Fibroblast of the aortic adventitia (primary cell): ENCODE measurements at regions not wholly inside any gene's neighbourhood (a gene's known extent, or its start where the extent isn't known, plus 50 kb on each side); places are given as distances from the start of the nearest gene placed in this dataset.

Source experiments
- DNase-seq: peaks from one replicate; pipeline ENCODE4 v3.0.0-alpha.2; 2010; ENCODE audit warnings: low read depth
- H3K4me3 ChIP-seq: 2 replicates; pipeline ENCODE4 v1.5.1; 2011; ENCODE audit warnings: low read depth, mild to moderate bottlenecking, control low read depth, low read length, moderate library complexity
- TF ChIP-seq, protein P1 (sequence below): IDR thresholded peaks from 2 replicates; pipeline ENCODE4 v1.5.1; 2011; ENCODE audit warnings: mild to moderate bottlenecking, low read length, control low read depth, inconsistent platforms; ENCODE audit not compliant: insufficient read depth

DNA sequence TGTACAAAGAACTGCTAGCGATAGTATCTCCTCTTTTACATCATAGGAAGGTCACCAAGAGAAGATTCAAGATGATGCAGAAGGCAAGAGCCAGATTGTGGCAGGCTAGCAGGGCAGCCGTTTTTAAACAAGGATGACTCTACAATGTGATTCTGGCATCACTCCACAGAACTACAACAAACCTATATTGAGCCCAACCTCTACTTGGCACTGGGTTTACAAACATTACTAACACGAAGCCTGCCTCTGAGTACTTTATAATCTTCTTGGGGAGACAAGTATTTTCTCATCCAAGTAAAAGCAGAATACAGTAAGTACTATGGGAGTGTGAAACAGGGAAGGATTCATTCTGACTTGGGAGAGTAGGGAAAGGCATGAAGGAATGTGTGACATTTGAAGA lies 448.6 kb downstream of the ZNF608 start:
- DNase-seq, result peak; percentile 8
- TF ChIP-seq, protein P1, sequence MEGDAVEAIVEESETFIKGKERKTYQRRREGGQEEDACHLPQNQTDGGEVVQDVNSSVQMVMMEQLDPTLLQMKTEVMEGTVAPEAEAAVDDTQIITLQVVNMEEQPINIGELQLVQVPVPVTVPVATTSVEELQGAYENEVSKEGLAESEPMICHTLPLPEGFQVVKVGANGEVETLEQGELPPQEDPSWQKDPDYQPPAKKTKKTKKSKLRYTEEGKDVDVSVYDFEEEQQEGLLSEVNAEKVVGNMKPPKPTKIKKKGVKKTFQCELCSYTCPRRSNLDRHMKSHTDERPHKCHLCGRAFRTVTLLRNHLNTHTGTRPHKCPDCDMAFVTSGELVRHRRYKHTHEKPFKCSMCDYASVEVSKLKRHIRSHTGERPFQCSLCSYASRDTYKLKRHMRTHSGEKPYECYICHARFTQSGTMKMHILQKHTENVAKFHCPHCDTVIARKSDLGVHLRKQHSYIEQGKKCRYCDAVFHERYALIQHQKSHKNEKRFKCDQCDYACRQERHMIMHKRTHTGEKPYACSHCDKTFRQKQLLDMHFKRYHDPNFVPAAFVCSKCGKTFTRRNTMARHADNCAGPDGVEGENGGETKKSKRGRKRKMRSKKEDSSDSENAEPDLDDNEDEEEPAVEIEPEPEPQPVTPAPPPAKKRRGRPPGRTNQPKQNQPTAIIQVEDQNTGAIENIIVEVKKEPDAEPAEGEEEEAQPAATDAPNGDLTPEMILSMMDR, result no peak
- no peak overlapping the region for H3K4me3 ChIP-seq

GRCh38 chr5:124292322-124292855 lies 454.1 kb downstream of the ZNF608 start:
- TF ChIP-seq, protein P1, result no peak
- no peak for DNase-seq

DNA sequence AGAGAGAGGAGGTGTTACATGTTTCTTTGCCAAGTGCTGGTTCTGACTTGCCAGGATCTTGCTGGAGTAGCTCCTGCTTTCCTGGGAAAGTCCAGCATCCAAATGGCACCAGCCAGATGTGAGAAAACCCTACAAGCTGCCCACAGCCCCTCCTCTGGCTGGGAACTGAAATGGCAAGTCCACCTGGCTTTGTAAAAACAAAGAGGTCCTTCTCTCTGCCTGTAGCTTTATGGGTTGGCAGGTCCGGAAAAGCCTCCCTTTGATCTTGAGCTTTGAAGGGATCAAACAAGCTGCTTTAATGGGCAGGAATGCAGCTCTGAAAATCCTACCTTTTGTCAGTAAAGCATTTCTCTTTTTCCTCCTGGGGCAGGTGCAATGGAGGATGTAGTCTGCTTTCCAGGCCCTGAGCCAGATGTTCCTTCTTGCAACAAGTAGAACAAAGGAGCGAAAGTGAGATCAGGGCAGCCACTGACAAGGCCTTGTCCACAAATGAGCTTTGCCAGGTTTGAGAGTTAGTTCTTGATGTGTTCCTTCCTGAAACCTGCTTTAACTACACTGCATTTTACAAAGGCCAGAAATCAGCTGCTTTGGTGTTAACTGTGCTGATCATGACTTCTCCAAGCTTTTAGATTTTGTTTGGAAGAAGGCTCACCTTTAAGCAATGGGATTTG lies 456.7 kb downstream of the ZNF608 start:
- TF ChIP-seq, protein P1, result no peak
- no peak for DNase-seq

More at GRCh38 chr5:124292322-124292855, 454.1 kb downstream of the ZNF608 start:
- no peak overlapping the region for H3K4me3 ChIP-seq

DNA sequence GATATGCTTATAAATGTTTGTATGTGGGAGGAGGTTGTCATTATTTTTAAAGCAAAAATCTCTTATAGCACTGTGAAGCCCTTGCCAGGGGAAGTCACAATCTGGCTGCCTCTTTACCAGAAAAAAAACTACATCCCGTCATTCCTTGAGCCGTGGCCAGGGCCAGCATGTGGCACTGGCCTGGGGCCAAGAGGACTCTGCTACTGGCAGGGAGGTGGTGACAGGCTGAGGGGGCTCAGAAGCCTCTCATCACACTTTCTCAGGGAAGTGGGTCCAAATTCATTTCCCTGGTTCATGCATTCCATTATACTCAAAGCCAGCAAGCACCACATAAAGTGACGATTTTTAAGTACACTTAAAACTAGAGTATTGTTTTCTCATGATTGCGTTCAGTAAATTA lies 457.3 kb downstream of the ZNF608 start:
- DNase-seq, result no peak
- TF ChIP-seq, protein P1, result no peak
- no peak overlapping the region for H3K4me3 ChIP-seq

More for the DNA sequence above, 456.7 kb downstream of the ZNF608 start:
- H3K4me3 ChIP-seq, result no peak overlapping the region

DNA sequence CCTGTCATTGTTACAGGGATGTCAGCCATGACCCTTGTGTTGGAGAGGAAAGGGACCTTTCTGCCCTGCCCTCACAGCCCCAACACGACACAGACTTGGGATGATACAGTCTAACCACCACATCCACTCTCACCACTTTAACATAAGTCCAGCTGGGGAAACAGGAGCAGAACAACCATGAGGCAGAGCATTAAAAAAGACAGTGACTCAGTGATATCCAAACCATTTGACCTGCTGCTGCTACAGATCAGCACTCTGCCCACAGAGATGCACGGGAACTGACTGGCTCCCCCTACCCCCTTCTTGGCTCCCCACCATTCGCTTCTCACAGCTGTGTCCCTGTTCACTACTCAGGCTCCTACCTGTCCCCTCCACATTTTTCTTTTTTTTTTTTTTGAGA lies 458.6 kb downstream of the ZNF608 start:
- TF ChIP-seq, protein P1, result no peak
- no peak for DNase-seq
- H3K4me3 ChIP-seq, result no peak overlapping the region

DNA sequence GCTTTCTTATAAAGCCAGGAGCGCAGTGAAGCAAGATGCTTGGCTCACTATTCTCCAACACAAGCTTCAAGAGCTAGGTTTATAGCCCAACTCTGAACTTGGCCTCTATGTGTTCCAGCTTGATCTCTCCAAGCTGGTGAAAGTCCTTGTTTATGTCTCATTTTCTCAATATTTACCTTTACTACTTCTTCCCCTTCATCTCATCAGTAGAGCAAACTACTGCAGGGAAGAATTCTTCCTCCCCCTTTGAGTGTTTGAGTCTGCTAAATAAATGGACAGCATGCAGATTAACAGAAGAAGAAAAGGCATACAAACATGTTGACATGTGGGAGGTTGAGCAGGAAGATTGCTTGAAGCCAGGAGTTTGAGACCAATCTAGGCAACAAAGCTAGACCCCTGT lies 460.7 kb downstream of the ZNF608 start:
- TF ChIP-seq, protein P1, result no peak
- H3K4me3 ChIP-seq, result no peak overlapping the region
- DNase-seq, result no peak
